Mammary epithelial cell (primary cell): ENCODE measurements at regions not wholly inside any gene's neighbourhood (a gene's known extent, or its start where the extent isn't known, plus 50 kb on each side); places are given as distances from the start of the nearest gene placed in this dataset.

Experiments used
- EZH2 ChIP-seq: IDR thresholded peaks from 2 replicates; pipeline ENCODE4 v1.6.1; 2012; ENCODE audit warnings: low read length, inconsistent platforms, borderline replicate concordance
- TF ChIP-seq, protein P1 (sequence below), 2 donors: IDR thresholded peaks in 1 of 2; conservative IDR thresholded peaks in 1 of 2; 2 replicates each; pipeline ENCODE4 v1.5.1; 2011 to 2012; ENCODE audit warnings: inconsistent platforms in 2 of 2, low read length in 2 of 2, mild to moderate bottlenecking in 2 of 2, control low read depth in 1 of 2, low read depth in 1 of 2; ENCODE audit not compliant: insufficient read depth in 1 of 2; ENCODE audit errors: extremely low read depth in 1 of 2

DNA sequence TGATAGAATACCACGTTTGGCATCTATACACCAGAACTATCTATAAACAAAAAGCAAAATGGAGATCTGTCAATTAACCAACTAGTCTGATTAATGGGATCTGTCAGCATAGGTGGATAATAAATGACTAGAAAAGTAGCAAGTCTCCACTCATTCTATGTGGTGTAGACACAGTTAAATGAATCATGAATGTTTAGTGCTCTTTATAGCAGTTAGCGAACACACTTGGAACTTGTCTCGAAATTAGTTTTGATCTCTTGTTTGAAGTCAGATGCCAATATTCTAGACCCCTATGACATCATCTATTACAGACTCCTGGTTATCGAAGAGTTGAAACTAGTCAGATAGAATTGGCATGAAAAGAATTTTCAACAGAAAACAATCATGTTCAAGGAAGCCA, 259.7 kb downstream of the AHR start:
- TF ChIP-seq EZH2: no peak
- TF ChIP-seq, protein P1, sequence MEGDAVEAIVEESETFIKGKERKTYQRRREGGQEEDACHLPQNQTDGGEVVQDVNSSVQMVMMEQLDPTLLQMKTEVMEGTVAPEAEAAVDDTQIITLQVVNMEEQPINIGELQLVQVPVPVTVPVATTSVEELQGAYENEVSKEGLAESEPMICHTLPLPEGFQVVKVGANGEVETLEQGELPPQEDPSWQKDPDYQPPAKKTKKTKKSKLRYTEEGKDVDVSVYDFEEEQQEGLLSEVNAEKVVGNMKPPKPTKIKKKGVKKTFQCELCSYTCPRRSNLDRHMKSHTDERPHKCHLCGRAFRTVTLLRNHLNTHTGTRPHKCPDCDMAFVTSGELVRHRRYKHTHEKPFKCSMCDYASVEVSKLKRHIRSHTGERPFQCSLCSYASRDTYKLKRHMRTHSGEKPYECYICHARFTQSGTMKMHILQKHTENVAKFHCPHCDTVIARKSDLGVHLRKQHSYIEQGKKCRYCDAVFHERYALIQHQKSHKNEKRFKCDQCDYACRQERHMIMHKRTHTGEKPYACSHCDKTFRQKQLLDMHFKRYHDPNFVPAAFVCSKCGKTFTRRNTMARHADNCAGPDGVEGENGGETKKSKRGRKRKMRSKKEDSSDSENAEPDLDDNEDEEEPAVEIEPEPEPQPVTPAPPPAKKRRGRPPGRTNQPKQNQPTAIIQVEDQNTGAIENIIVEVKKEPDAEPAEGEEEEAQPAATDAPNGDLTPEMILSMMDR (conservative IDR thresholded peaks at IDR 0.05 in 1 of 2, IDR thresholded peaks at IDR 0.05 in 1 of 2; ENCODE audit: extremely low read depth in 1 of 2, insufficient read depth in 1 of 2, low read depth in 1 of 2, low read length in 2 of 2): no peak
